Mesothelial cell of epicardium (in vitro differentiated cells): ENCODE measurements at regions not wholly inside any gene's neighbourhood (a gene's known extent, or its start where the extent isn't known, plus 50 kb on each side); places are given as distances from the start of the nearest gene placed in this dataset.

Experiments used
- DNase-seq, 2 experiments: peaks; one replicate each; pipeline ENCODE4 v3.0.0; 2021; ENCODE audit warnings: low spot score in 2 of 2; ENCODE audit not compliant: unreplicated experiment in 2 of 2
- H3K27ac Mint-ChIP-seq: 2 replicates; pipeline ENCODE4 v1.8.0; 2021; ENCODE audit warnings: mixed read lengths
- H3K27me3 Mint-ChIP-seq: 2 replicates; pipeline ENCODE4 v1.8.0; 2021; ENCODE audit warnings: low read depth, mixed read lengths
- H3K36me3 Mint-ChIP-seq: 2 replicates; pipeline ENCODE4 v1.8.0; 2021; ENCODE audit warnings: mixed read lengths
- H3K4me1 Mint-ChIP-seq: 2 replicates; pipeline ENCODE4 v1.8.0; 2021; ENCODE audit warnings: mixed read lengths
- H3K4me3 Mint-ChIP-seq: 2 replicates; pipeline ENCODE4 v1.8.0; 2021; ENCODE audit warnings: mild to moderate bottlenecking, moderate library complexity, mixed read lengths
- H3K9me3 Mint-ChIP-seq: 2 replicates; pipeline ENCODE4 v1.8.0; 2021; ENCODE audit warnings: mixed read lengths
- CTCF ChIP-seq: fragments of 200-600 bp; sonication (generic); IDR thresholded peaks from one replicate; pipeline ENCODE4 v1.5.0; 2021; ENCODE audit warnings: antibody characterized with exemption; ENCODE audit not compliant: unreplicated experiment

- H3K4me1 Mint-ChIP-seq, result no peaks in the 10 kb centered on the region
- TF ChIP-seq CTCF, result no peak
- peaks cover 4% of the 10 kb centered on the region for H3K36me3 Mint-ChIP-seq
- no peak overlapping the region for H3K4me3 Mint-ChIP-seq
- H3K27ac Mint-ChIP-seq, result no peak overlapping the region
- no peak for DNase-seq
- peaks cover 34% of the 10 kb centered on the region for H3K9me3 Mint-ChIP-seq
- H3K27me3 Mint-ChIP-seq, result no peaks in the 10 kb centered on the region
Observed at GRCh38 chr9:78479441-78479840, 182.5 kb downstream of the PSAT1 start.

- Mint-ChIP-seq H3K4me1 (no peaks in the 10 kb centered on the region), H3K27me3 (no peaks in the 10 kb centered on the region), H3K36me3 (peaks cover 2% of the 10 kb centered on the region), H3K4me3 (no peak overlapping the region), H3K9me3 (peaks cover 27% of the 10 kb centered on the region), H3K27ac (no peak overlapping the region)
- no peak for TF ChIP-seq CTCF
- no peak for DNase-seq
Observed at GRCh38 chr9:78486661-78487060, 189.7 kb downstream of the PSAT1 start.

- Mint-ChIP-seq H3K9me3 (peaks cover 6% of the 10 kb centered on the region), H3K27me3 (peaks cover 2% of the 10 kb centered on the region), H3K36me3 (no peaks in the 10 kb centered on the region), H3K27ac (no peak overlapping the region), H3K4me3 (no peak overlapping the region), H3K4me1 (no peaks in the 10 kb centered on the region)
- no peak for TF ChIP-seq CTCF
- DNase-seq, result no peak
Observed at GRCh38 chr9:78490231-78490630, 193.3 kb downstream of the PSAT1 start.

- H3K4me3 Mint-ChIP-seq, result no peak overlapping the region
- no peak overlapping the region for H3K27ac Mint-ChIP-seq
- no peak for TF ChIP-seq CTCF
- no peaks in the 10 kb centered on the region for H3K36me3 Mint-ChIP-seq
- DNase-seq, result no peak
- H3K27me3 Mint-ChIP-seq, result peaks cover 2% of the 10 kb centered on the region
- no peaks in the 10 kb centered on the region for H3K4me1 Mint-ChIP-seq
- H3K9me3 Mint-ChIP-seq, result peaks cover 6% of the 10 kb centered on the region
Observed at GRCh38 chr9:78491402-78491801, 194.5 kb downstream of the PSAT1 start.

GRCh38 chr9:78493166-78493742 is 196.3 kb downstream of the PSAT1 start:
- H3K27ac Mint-ChIP-seq, result no peak overlapping the region
- no peaks in the 10 kb centered on the region for H3K4me1 Mint-ChIP-seq
- H3K36me3 Mint-ChIP-seq, result no peaks in the 10 kb centered on the region
- H3K4me3 Mint-ChIP-seq, result no peak overlapping the region
- DNase-seq, result no peak
- no peak for TF ChIP-seq CTCF
- peaks cover 2% of the 10 kb centered on the region for H3K27me3 Mint-ChIP-seq
- H3K9me3 Mint-ChIP-seq, result peaks cover 4% of the 10 kb centered on the region

- H3K9me3 Mint-ChIP-seq, result no peaks in the 10 kb centered on the region
- H3K27ac Mint-ChIP-seq, result no peak overlapping the region
- H3K27me3 Mint-ChIP-seq, result peaks cover 1% of the 10 kb centered on the region
- no peaks in the 10 kb centered on the region for H3K4me1 Mint-ChIP-seq
- H3K4me3 Mint-ChIP-seq, result no peak overlapping the region
- no peaks in the 10 kb centered on the region for H3K36me3 Mint-ChIP-seq
- TF ChIP-seq CTCF, result no peak
- DNase-seq, result no peak
Observed at GRCh38 chr9:78502566-78502965, 205.6 kb downstream of the PSAT1 start.
